ENCODE measurements at regions not wholly inside any gene's neighbourhood (a gene's known extent, or its start where the extent isn't known, plus 50 kb on each side); places are given as distances from the start of the nearest gene placed in this dataset.

DNA sequence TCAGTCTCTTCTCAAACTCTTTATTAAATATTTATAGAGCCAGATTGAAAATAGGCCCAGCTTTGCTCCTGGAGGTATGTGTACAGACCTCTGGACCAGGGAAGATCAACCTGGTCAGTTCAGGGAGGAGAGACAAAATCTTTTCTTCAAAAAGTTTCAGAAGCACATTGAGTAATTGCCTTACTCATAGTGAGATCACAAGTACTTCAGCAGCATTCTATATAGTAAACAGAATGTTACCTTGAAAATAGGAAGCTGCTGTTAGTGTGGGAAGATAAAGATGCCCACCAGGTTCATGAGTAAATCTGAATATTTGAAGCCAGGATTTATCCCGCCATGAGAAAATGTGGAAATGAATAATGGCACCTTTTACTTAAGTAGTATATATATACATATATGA lies 665.9 kb upstream of the CITED2 start:
- TF ChIP-seq, protein P1, sequence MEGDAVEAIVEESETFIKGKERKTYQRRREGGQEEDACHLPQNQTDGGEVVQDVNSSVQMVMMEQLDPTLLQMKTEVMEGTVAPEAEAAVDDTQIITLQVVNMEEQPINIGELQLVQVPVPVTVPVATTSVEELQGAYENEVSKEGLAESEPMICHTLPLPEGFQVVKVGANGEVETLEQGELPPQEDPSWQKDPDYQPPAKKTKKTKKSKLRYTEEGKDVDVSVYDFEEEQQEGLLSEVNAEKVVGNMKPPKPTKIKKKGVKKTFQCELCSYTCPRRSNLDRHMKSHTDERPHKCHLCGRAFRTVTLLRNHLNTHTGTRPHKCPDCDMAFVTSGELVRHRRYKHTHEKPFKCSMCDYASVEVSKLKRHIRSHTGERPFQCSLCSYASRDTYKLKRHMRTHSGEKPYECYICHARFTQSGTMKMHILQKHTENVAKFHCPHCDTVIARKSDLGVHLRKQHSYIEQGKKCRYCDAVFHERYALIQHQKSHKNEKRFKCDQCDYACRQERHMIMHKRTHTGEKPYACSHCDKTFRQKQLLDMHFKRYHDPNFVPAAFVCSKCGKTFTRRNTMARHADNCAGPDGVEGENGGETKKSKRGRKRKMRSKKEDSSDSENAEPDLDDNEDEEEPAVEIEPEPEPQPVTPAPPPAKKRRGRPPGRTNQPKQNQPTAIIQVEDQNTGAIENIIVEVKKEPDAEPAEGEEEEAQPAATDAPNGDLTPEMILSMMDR (IDR thresholded peaks at IDR 0.05), result no peak
- Mint-ChIP-seq H3K4me1 (no peaks in the 10 kb centered on the region), H3K27ac (no peak overlapping the region), H3K36me3 (ENCODE audit: low read depth) (no peaks in the 10 kb centered on the region), H3K27me3 (no peaks in the 10 kb centered on the region), H3K4me3 (no peak overlapping the region), H3K9me3 (no peaks in the 10 kb centered on the region)
- ChIA-PET CTCF (no interaction called here), POLR2A (no interaction called here)
- ATAC-seq (ENCODE audit: low read depth) (no peak), DNase-seq (no peak)
- intact Hi-C loops (cut with micrococcal nuclease), result no loop called here

DNA sequence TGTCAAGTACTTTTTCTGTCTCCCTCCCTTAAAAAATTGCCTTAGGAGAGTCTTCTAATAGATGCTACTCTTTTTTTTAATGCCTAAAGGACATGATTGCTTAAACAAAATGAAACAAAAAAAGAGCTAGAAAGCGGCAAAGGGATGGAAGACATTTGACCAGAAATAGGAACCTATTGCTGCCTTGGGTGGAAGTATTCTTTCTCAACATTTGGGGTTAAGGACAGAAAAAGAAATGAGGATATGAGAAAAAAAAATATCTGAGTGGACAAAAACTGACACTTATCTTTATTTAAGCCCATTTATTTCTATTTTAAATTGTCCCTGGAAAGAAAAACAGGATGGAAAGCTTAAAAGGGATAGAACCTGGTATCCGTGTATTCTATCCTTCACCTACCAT lies 664.9 kb upstream of the CITED2 start:
- CTCF ChIA-PET, result no interaction called here
- Mint-ChIP-seq H3K27me3 (no peaks in the 10 kb centered on the region), H3K4me1 (no peaks in the 10 kb centered on the region), H3K36me3 (ENCODE audit: low read depth) (no peaks in the 10 kb centered on the region), H3K27ac (no peak overlapping the region), H3K9me3 (no peaks in the 10 kb centered on the region), H3K4me3 (no peak overlapping the region)
- TF ChIP-seq, protein P1 (IDR thresholded peaks at IDR 0.05), result no peak
- intact Hi-C loops (cut with micrococcal nuclease), result no loop called here
- POLR2A ChIA-PET, result no interaction called here
- ATAC-seq (ENCODE audit: low read depth) (no peak), DNase-seq (no peak)

DNA sequence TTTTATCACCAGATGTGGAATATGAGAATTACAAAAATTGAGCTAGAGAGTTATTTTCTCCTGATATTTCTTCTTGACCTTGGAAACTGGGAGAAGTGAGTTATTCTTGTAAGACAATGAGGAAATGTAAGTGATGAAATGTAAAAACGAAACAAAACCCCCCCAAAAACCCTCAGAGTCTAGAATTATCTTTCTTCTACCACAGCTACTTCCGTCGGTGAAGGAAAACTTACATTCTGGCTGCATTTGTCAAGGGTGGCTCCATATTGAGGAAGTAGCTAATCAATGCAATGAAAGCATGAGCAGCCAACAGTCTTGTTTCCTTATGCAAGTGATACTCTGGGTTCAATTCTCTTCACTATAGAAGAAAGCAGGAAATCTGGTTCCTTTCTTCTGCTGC lies 661.7 kb upstream of the CITED2 start:
- Mint-ChIP-seq H3K4me1 (no peaks in the 10 kb centered on the region), H3K27me3 (no peaks in the 10 kb centered on the region), H3K36me3 (ENCODE audit: low read depth) (no peaks in the 10 kb centered on the region), H3K27ac (no peak overlapping the region), H3K4me3 (no peak overlapping the region), H3K9me3 (no peaks in the 10 kb centered on the region)
- no peak for DNase-seq
- TF ChIP-seq, protein P1 (IDR thresholded peaks at IDR 0.05), result no peak
- ATAC-seq (ENCODE audit: low read depth), result no peak
- intact Hi-C loops (cut with micrococcal nuclease), result no loop called here
- ChIA-PET POLR2A (no interaction called here), CTCF (no interaction called here)

DNA sequence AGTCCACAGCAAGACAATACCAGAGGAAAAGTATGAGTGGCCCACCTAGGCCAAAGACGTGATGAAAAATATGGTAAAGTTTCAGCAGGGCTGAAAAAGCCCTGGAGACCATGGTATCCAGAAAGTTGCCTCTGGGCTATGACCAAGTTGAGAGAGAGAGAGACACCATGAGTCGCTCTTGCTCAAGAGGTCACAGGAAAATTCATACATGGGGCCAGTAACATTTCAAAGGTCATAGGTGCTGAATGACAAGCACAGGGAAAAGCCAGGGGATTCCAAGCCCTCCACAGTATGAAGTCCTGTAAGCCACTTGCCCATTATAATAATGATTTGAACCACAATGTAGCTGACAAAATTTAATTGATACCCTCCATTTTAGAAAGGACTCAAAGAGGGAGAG lies 657.7 kb upstream of the CITED2 start:
- H3K4me1 Mint-ChIP-seq, result no peaks in the 10 kb centered on the region
- CTCF ChIA-PET, result no interaction called here
- ATAC-seq (ENCODE audit: low read depth), result no peak
- POLR2A ChIA-PET, result no interaction called here
- H3K36me3 Mint-ChIP-seq (ENCODE audit: low read depth), result no peaks in the 10 kb centered on the region
- DNase-seq, result no peak
- no peak overlapping the region for H3K4me3 Mint-ChIP-seq
- H3K27me3 Mint-ChIP-seq, result no peaks in the 10 kb centered on the region
- H3K9me3 Mint-ChIP-seq, result peaks cover 8% of the 10 kb centered on the region
- no peak overlapping the region for H3K27ac Mint-ChIP-seq
- TF ChIP-seq, protein P1 (IDR thresholded peaks at IDR 0.05), result no peak
- intact Hi-C loops (cut with micrococcal nuclease), result no loop called here

DNA sequence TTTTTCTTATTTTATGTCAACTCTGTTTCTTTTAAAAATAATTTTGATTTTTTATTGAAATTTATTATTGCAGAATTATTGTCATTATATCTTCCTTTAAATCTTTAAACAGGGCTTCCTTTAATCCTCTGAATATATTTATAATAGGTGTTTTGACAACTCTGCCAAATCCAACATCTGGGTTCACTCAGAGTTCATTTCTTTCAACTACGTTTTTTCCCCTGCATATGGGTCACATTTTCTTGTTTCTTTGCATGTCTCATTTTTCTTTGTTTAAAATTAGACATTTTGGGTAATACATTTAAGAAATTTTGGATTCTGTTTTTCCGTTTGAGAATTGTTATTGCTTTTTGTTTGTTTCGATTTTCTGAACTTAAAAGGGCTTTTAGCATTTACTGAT lies 655.1 kb upstream of the CITED2 start:
- no peak for ATAC-seq (ENCODE audit: low read depth)
- no peaks in the 10 kb centered on the region for H3K27me3 Mint-ChIP-seq
- H3K4me3 Mint-ChIP-seq, result no peak overlapping the region
- H3K27ac Mint-ChIP-seq, result no peak overlapping the region
- no peak for DNase-seq
- CTCF ChIA-PET, result no interaction called here
- TF ChIP-seq, protein P1 (IDR thresholded peaks at IDR 0.05), result no peak
- peaks cover 8% of the 10 kb centered on the region for H3K9me3 Mint-ChIP-seq
- H3K36me3 Mint-ChIP-seq (ENCODE audit: low read depth), result no peaks in the 10 kb centered on the region
- POLR2A ChIA-PET, result no interaction called here
- intact Hi-C loops (cut with micrococcal nuclease), result no loop called here
- H3K4me1 Mint-ChIP-seq, result no peaks in the 10 kb centered on the region
